Endodermal cell (in vitro differentiated cells): ENCODE measurements at regions not wholly inside any gene's neighbourhood (a gene's known extent, or its start where the extent isn't known, plus 50 kb on each side); places are given as distances from the start of the nearest gene placed in this dataset.
"Not testable (repeated sequence)": the region's sequence is repeated elsewhere in the genome, so short reads cannot be mapped to it uniquely, and the experiment has no call there.

Experiments used
- DNase-seq: peaks from one replicate; pipeline ENCODE4 v3.0.0-alpha.2; 2017
- H3K27ac ChIP-seq: 2 replicates; pipeline ENCODE4 v1.5.1; 2013; ENCODE audit warnings: mild to moderate bottlenecking, low read depth, low read length, moderate library complexity
- H3K27me3 ChIP-seq: 2 replicates; pipeline ENCODE4 v1.6.1; 2013; ENCODE audit warnings: mild to moderate bottlenecking, low read length, moderate library complexity; ENCODE audit not compliant: insufficient read depth, control insufficient read depth, poor library complexity, severe bottlenecking
- H3K36me3 ChIP-seq: 2 replicates; pipeline ENCODE4 v1.7.0; 2013; ENCODE audit warnings: mild to moderate bottlenecking, low read length, moderate library complexity; ENCODE audit not compliant: control insufficient read depth, insufficient read depth
- H3K4me1 ChIP-seq: one replicate; pipeline ENCODE4 v1.7.0; 2013; ENCODE audit warnings: low read length; ENCODE audit not compliant: control insufficient read depth, insufficient read depth
- H3K4me3 ChIP-seq: 2 replicates; pipeline ENCODE4 v1.5.1; 2013; ENCODE audit warnings: mild to moderate bottlenecking, low read length, moderate library complexity
- H3K9ac ChIP-seq: 2 replicates; pipeline ENCODE4 v1.6.1; 2013; ENCODE audit warnings: mild to moderate bottlenecking, low read length, moderate library complexity; ENCODE audit not compliant: poor library complexity, severe bottlenecking; ENCODE audit errors: extremely low read depth
- H3K9me3 ChIP-seq: 2 replicates; pipeline ENCODE4 v1.6.1; 2013; ENCODE audit warnings: mild to moderate bottlenecking, low read length, moderate library complexity; ENCODE audit not compliant: control insufficient read depth
- H3K27ac Mint-ChIP-seq: 2 replicates; pipeline ENCODE4 v1.8.0; 2020; ENCODE audit warnings: mixed read lengths
- H3K27me3 Mint-ChIP-seq: 2 replicates; pipeline ENCODE4 v1.8.0; 2021; ENCODE audit warnings: mild to moderate bottlenecking, mixed read lengths; ENCODE audit not compliant: insufficient read depth
- H3K36me3 Mint-ChIP-seq: 2 replicates; pipeline ENCODE4 v1.8.0; 2020; ENCODE audit warnings: low read depth, mixed read lengths
- H3K4me1 Mint-ChIP-seq: 2 replicates; pipeline ENCODE4 v1.8.0; 2020; ENCODE audit warnings: mixed read lengths
- H3K4me3 Mint-ChIP-seq: 2 replicates; pipeline ENCODE4 v1.8.0; 2020; ENCODE audit warnings: mild to moderate bottlenecking, moderate library complexity, mixed read lengths
- H3K9me3 Mint-ChIP-seq: 2 replicates; pipeline ENCODE4 v1.8.0; 2020; ENCODE audit warnings: mild to moderate bottlenecking, mixed read lengths
- whole genome bisulfite sequencing, 2 experiments: methylation state at CpG; one replicate each; pipeline versions ENCODE4 v1.1.5 to v1.1.7; 2013; ENCODE audit warnings: missing lambda C conversion rate in 2 of 2, mixed read lengths in 1 of 2; ENCODE audit not compliant: insufficient coverage in 1 of 2, insufficient read length in 1 of 2; 5-methylcytosine and 5-hydroxymethylcytosine counted together
- TF ChIP-seq, protein P1 (sequence below): fragments of 200-600 bp; sonication (generic); conservative IDR thresholded peaks from 2 replicates; pipeline ENCODE4 v1.5.0; 2021; ENCODE audit warnings: antibody characterized with exemption, mild to moderate bottlenecking

DNA sequence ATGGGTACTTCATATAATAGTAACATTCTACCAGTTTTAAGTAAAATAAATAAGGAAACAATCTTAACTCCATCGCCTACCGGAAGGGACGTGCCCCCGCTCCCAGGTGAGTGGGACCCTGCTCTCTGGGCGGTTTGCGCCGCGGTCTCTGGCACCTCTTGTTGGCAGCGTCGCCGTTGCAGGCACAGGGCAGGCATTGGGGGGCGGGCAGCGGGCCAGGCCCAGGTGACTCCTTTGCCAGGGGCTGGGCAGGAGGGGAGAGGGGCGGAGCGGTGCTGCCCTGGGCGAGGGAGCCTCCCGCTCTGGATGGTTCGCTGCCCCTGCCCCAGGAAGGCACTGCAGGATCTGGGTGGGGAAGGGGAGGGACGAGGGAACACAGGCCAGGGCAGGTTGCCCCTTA lies 55.6 kb upstream of the GPR39 start:
- not testable (repeated sequence) for H3K36me3 ChIP-seq, H3K27ac ChIP-seq, H3K27ac Mint-ChIP-seq, H3K36me3 Mint-ChIP-seq, H3K27me3 Mint-ChIP-seq, DNase-seq, H3K27me3 ChIP-seq, H3K9ac ChIP-seq, H3K4me1 Mint-ChIP-seq, H3K4me1 ChIP-seq, H3K4me3 Mint-ChIP-seq, H3K9me3 ChIP-seq, H3K4me3 ChIP-seq
- 95% methylated on average over 19 of the region's 19 CpGs; no CpG with 5 or more reads in 1 of the 2 experiments for WGBS, 2 experiments
- H3K9me3 Mint-ChIP-seq: peaks cover 31% of the 10 kb centered on the region

- 89% methylated on average over 12 of the region's 16 CpGs; no CpG with 5 or more reads in 1 of the 2 experiments for WGBS, 2 experiments
- not testable (repeated sequence) for H3K9ac ChIP-seq, H3K9me3 ChIP-seq, H3K27me3 Mint-ChIP-seq, H3K36me3 ChIP-seq, H3K36me3 Mint-ChIP-seq, H3K27me3 ChIP-seq, H3K4me1 Mint-ChIP-seq, H3K4me3 Mint-ChIP-seq, H3K4me3 ChIP-seq, DNase-seq, H3K4me1 ChIP-seq, H3K27ac Mint-ChIP-seq, H3K27ac ChIP-seq
- peaks cover 35% of the 10 kb centered on the region for H3K9me3 Mint-ChIP-seq
Measured at GRCh38 chr2:132361498-132361897, 55.1 kb upstream of the GPR39 start.

DNA sequence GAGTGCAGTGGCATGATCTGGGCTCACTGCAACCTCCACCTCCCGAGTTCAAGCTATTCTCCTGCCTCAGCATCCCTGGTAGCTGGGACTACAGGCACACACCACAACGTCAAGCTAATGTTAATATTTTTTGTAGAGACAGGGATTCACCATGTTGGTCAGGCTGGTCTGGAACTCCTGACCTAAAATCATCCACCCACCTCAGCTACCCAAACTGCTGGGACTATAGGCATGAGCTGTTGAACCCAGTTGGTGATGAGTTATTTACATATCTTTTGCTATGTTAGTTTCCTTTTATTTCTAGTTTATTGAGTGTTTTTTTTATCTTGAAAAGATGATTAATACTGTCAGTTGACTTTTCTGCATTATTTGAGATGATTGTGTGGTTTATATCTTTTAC lies 53.3 kb upstream of the GPR39 start:
- not testable (repeated sequence) for H3K27ac Mint-ChIP-seq, H3K27me3 ChIP-seq, DNase-seq, H3K9me3 ChIP-seq, H3K4me1 ChIP-seq, H3K4me3 Mint-ChIP-seq, H3K36me3 ChIP-seq, H3K36me3 Mint-ChIP-seq, H3K27me3 Mint-ChIP-seq, H3K9ac ChIP-seq, H3K4me1 Mint-ChIP-seq, H3K4me3 ChIP-seq, H3K27ac ChIP-seq
- 86 to 100% methylated on average over 1 of the region's 2 CpGs for WGBS, 2 experiments
- H3K9me3 Mint-ChIP-seq: peaks cover 35% of the 10 kb centered on the region

DNA sequence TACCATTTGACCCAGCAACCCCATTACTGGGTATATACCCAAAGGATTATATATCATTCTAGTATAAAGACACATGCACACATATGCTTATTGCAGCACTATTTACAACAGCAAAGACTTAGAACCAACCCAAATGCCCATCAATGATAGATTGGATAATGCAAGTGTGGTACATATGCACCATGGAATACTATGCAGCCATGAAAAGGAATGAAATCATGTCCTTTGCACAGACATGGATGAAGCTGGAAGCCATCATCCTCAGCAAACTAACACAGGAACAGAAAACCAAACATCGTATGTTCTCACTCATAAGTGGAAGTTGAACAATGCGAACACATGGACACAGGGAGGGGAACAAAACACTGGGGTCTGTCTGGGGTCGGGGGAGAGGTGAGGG lies 50.6 kb upstream of the GPR39 start:
- H3K36me3 Mint-ChIP-seq, H3K4me3 ChIP-seq, H3K9me3 ChIP-seq, H3K27ac Mint-ChIP-seq, H3K27me3 Mint-ChIP-seq, H3K9ac ChIP-seq, DNase-seq, H3K4me3 Mint-ChIP-seq, H3K36me3 ChIP-seq, H3K4me1 ChIP-seq, H3K27ac ChIP-seq, H3K27me3 ChIP-seq: not testable (repeated sequence)
- H3K4me1 Mint-ChIP-seq: peaks cover 11% of the 10 kb centered on the region
- 90% methylated on average over 3 of the region's 3 CpGs for WGBS, 2 experiments
- peaks cover 26% of the 10 kb centered on the region for H3K9me3 Mint-ChIP-seq

GRCh38 chr2:132366421-132367180 lies 50.0 kb upstream of the GPR39 start:
- Mint-ChIP-seq H3K36me3 (peaks cover 3% of the 10 kb centered on the region), H3K4me1 (peaks cover 11% of the 10 kb centered on the region), H3K9me3 (peaks cover 26% of the 10 kb centered on the region), H3K27ac (no peak overlapping the region), H3K4me3 (no peak overlapping the region), H3K27me3 (no peaks in the 10 kb centered on the region)
- no peak for DNase-seq
- Histone ChIP-seq H3K27me3 (no peaks in the 10 kb centered on the region), H3K9me3 (peaks cover 6% of the 10 kb centered on the region), H3K36me3 (no peaks in the 10 kb centered on the region), H3K9ac (no peak overlapping the region), H3K27ac (no peak overlapping the region), H3K4me1 (no peaks in the 10 kb centered on the region), H3K4me3 (no peak overlapping the region)
- 86 to 100% methylated on average over 4 to 5 of the region's 5 CpGs for WGBS, 2 experiments
- TF ChIP-seq, protein P1, sequence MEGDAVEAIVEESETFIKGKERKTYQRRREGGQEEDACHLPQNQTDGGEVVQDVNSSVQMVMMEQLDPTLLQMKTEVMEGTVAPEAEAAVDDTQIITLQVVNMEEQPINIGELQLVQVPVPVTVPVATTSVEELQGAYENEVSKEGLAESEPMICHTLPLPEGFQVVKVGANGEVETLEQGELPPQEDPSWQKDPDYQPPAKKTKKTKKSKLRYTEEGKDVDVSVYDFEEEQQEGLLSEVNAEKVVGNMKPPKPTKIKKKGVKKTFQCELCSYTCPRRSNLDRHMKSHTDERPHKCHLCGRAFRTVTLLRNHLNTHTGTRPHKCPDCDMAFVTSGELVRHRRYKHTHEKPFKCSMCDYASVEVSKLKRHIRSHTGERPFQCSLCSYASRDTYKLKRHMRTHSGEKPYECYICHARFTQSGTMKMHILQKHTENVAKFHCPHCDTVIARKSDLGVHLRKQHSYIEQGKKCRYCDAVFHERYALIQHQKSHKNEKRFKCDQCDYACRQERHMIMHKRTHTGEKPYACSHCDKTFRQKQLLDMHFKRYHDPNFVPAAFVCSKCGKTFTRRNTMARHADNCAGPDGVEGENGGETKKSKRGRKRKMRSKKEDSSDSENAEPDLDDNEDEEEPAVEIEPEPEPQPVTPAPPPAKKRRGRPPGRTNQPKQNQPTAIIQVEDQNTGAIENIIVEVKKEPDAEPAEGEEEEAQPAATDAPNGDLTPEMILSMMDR: no peak
